Endothelial cell of umbilical vein (primary cell): ENCODE measurements at regions not wholly inside any gene's neighbourhood (a gene's known extent, or its start where the extent isn't known, plus 50 kb on each side); places are given as distances from the start of the nearest gene placed in this dataset.

ENCODE experiments used
- BruUV-seq: library from RNA; stranded (reverse); fragments of 400-500 nt; replicated peaks from 2 replicates; lab custom pipeline; 2021; lab: Mats Ljungman, UMichigan
- CTCF ChIA-PET: fragments of 300-600, 350-600 bp; sonication (Branson Sonifier 250); formaldehyde crosslinking; loops from one replicate; lab custom pipeline; 2021; ENCODE audit warnings: antibody characterized with exemption, inconsistent platforms; lab: Charles Lee
- POLR2A ChIA-PET: fragments of 300-600, 350-600 bp; sonication (Branson Sonifier 250); formaldehyde crosslinking; loops from one replicate; lab custom pipeline; 2021; ENCODE audit warnings: antibody characterized with exemption, inconsistent platforms; lab: Charles Lee
- DNase-seq: peaks from one replicate; pipeline ENCODE4 v3.0.0-alpha.2; 2011; ENCODE audit warnings: low read depth, low spot score
- FAIRE-seq: peaks from 2 replicates; lab custom pipeline; 2011; peaks lifted over from hg19 to GRCh38; lab: Jason Lieb, UNC
- H2AFZ ChIP-seq: 2 replicates; pipeline ENCODE4 v1.6.0; 2012; ENCODE audit warnings: low read depth, low read length, control low read depth, inconsistent platforms
- H3K27ac ChIP-seq: 2 replicates; pipeline ENCODE4 v1.5.1; 2011; ENCODE audit warnings: low read depth, mild to moderate bottlenecking, control low read depth, low read length, moderate library complexity; ENCODE audit not compliant: insufficient read depth
- H3K27me3 ChIP-seq, 2 experiments: 2 replicates each; pipeline versions ENCODE4 v1.6.0 to v1.6.1; 2011; ENCODE audit warnings: low read length in 2 of 2, mixed read lengths in 1 of 2; ENCODE audit not compliant: control insufficient read depth in 2 of 2, insufficient read depth in 2 of 2
- H3K36me3 ChIP-seq, 2 experiments: 2 replicates in 1 of 2; 3 replicates in 1 of 2; pipeline ENCODE4 v1.5.1; 2011; ENCODE audit warnings: low read length in 2 of 2, mild to moderate bottlenecking in 1 of 2, moderate library complexity in 1 of 2; ENCODE audit not compliant: control insufficient read depth in 2 of 2, insufficient read depth in 2 of 2; ENCODE audit errors: extremely low read depth in 1 of 2
- H3K4me1 ChIP-seq: 3 replicates; pipeline ENCODE4 v1.5.1; 2011; ENCODE audit warnings: mild to moderate bottlenecking, low read length; ENCODE audit not compliant: control insufficient read depth, insufficient read depth; ENCODE audit errors: extremely low read depth
- H3K4me2 ChIP-seq: 2 replicates; pipeline ENCODE4 v1.6.1; 2011; ENCODE audit warnings: low read length, control low read depth, mixed read lengths; ENCODE audit not compliant: insufficient read depth
- H3K4me3 ChIP-seq, 3 experiments: fragments of 200-600 bp in 1 of 3; sonication (generic), shearing (Covaris generic) in 1 of 3; replicated peaks in 1 of 3; 2 replicates each; pipeline ENCODE4 v1.5.1; 2011 to 2016; ENCODE audit warnings: control low read depth in 3 of 3, low read length in 3 of 3, mild to moderate bottlenecking in 2 of 3, inconsistent platforms in 1 of 3, low read depth in 1 of 3, moderate library complexity in 1 of 3; ENCODE audit not compliant: insufficient read depth in 1 of 3
- H3K79me2 ChIP-seq: 2 replicates; pipeline ENCODE4 v1.6.0; 2012; ENCODE audit warnings: low read length, inconsistent platforms; ENCODE audit not compliant: control insufficient read depth, insufficient read depth
- H3K9ac ChIP-seq: replicated peaks from 2 replicates; pipeline ENCODE3; 2011; ENCODE audit warnings: low read length, control low read depth; ENCODE audit not compliant: insufficient read depth; ENCODE audit errors: extremely low read depth
- H3K9me1 ChIP-seq: replicated peaks from 3 replicates; pipeline ENCODE4 v1.6.0; 2011; ENCODE audit warnings: mild to moderate bottlenecking, low read length; ENCODE audit not compliant: control insufficient read depth, insufficient read depth; ENCODE audit errors: extremely low read depth
- H3K9me3 ChIP-seq: replicated peaks from 2 replicates; pipeline ENCODE4 v1.5.1; 2012; ENCODE audit warnings: low read length, inconsistent platforms; ENCODE audit not compliant: control insufficient read depth, insufficient read depth
- H4K20me1 ChIP-seq: replicated peaks from 2 replicates; pipeline ENCODE3; 2011; ENCODE audit warnings: mild to moderate bottlenecking, low read length; ENCODE audit not compliant: control insufficient read depth, insufficient read depth; ENCODE audit errors: extremely low read depth
- CTCF ChIP-seq, 2 donors: IDR thresholded peaks; 1 replicate in 1 of 2; 2 replicates in 1 of 2; pipeline ENCODE4 v1.5.1; 2011; ENCODE audit warnings: low read length in 2 of 2, mild to moderate bottlenecking in 2 of 2, moderate library complexity in 2 of 2, control low read depth in 1 of 2, inconsistent platforms in 1 of 2, low read depth in 1 of 2; ENCODE audit not compliant: insufficient read depth in 1 of 2; ENCODE audit errors: extremely low read depth in 1 of 2
- EZH2 ChIP-seq: IDR thresholded peaks from 2 replicates; pipeline ENCODE4 v1.6.1; 2012; ENCODE audit warnings: borderline replicate concordance, low read depth, mild to moderate bottlenecking, moderate library complexity, low read length, inconsistent platforms; ENCODE audit not compliant: severe bottlenecking
- FOS ChIP-seq: IDR thresholded peaks from 2 replicates; pipeline ENCODE4 v1.6.1; 2011; ENCODE audit warnings: mild to moderate bottlenecking, low read length, moderate library complexity, borderline replicate concordance; ENCODE audit not compliant: insufficient read depth
- GATA2 ChIP-seq: IDR thresholded peaks from 2 replicates; pipeline ENCODE4 v1.7.0; 2011; ENCODE audit warnings: low read depth, mild to moderate bottlenecking, moderate library complexity, mixed read lengths, low read length; ENCODE audit not compliant: insufficient read length, insufficient read depth
- JUN ChIP-seq: IDR thresholded peaks from 2 replicates; pipeline ENCODE4 v1.6.1; 2011; ENCODE audit warnings: borderline replicate concordance, low read depth; ENCODE audit not compliant: insufficient read length, insufficient read depth
- MYC ChIP-seq: IDR thresholded peaks from one replicate; pipeline ENCODE4 v1.6.1; 2011; ENCODE audit warnings: mild to moderate bottlenecking, low read depth, low read length
- POLR2A ChIP-seq: IDR thresholded peaks from 2 replicates; pipeline ENCODE4 v1.6.1; 2012; ENCODE audit warnings: low read depth, mild to moderate bottlenecking, control low read depth, low read length
- POLR2AphosphoS5 ChIP-seq: IDR thresholded peaks from 2 replicates; pipeline ENCODE4 v1.6.1; 2012; ENCODE audit warnings: low read depth, mild to moderate bottlenecking, control low read depth, low read length, moderate library complexity; ENCODE audit not compliant: insufficient read depth
- dilution Hi-C: fragments of 300-500 bp; cut with MboI; formaldehyde crosslinking; loops from one replicate; pipeline ENCODE4 v1.15.0; 2019; ENCODE audit warnings: low sequenced_read_pairs; ENCODE audit not compliant: extremely low pct_ligation_motif_present
- intact Hi-C: fragments of 100-400 bp; cut with micrococcal nuclease; formaldehyde crosslinking; loops from one replicate; pipeline ENCODE4 v1.10.0; 2022
- TF ChIP-seq, protein P1 (sequence below): IDR thresholded peaks from 2 replicates; pipeline ENCODE4 v1.6.1; 2011; ENCODE audit not compliant: insufficient read depth, insufficient read length

- Histone ChIP-seq H3K27me3 (no peaks in the 10 kb centered on the region), H2AFZ (no peak overlapping the region), H3K4me3 (no peak overlapping the region), H4K20me1 (no peaks in the 10 kb centered on the region), H3K4me2 (no peak overlapping the region), H3K27ac (no peak overlapping the region), H3K36me3 (no peaks in the 10 kb centered on the region), H3K9ac (no peak overlapping the region), H3K4me1 (no peaks in the 10 kb centered on the region), H3K9me1 (no peaks in the 10 kb centered on the region), H3K9me3 (peaks cover 2% of the 10 kb centered on the region), H3K79me2 (no peaks in the 10 kb centered on the region)
- dilution Hi-C loops: no loop called here
- CTCF ChIA-PET: no interaction called here
- TF ChIP-seq MYC: no peak
- TF ChIP-seq JUN: no peak
- no peak for TF ChIP-seq FOS
- no peak for TF ChIP-seq CTCF (IDR thresholded peaks at IDR 0.05; ENCODE audit: extremely low read depth in 1 of 2, insufficient read depth in 1 of 2, low read depth in 1 of 2, low read length in 2 of 2)
- TF ChIP-seq POLR2AphosphoS5: no peak
- no peak for TF ChIP-seq EZH2
- TF ChIP-seq, protein P1, sequence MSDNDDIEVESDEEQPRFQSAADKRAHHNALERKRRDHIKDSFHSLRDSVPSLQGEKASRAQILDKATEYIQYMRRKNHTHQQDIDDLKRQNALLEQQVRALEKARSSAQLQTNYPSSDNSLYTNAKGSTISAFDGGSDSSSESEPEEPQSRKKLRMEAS: no peak
- TF ChIP-seq GATA2: no peak
- no peak for TF ChIP-seq POLR2A
- FAIRE-seq: no peak
- DNase-seq: no peak
- intact Hi-C loops: no loop called here
- POLR2A ChIA-PET: no interaction called here
- no TSS peak for BruUV-seq
These were observed 701.9 kb upstream of the LINC00305 start for GRCh38 chr18:64850791-64851190.
